ENCODE measurements at regions not wholly inside any gene's neighbourhood (a gene's known extent, or its start where the extent isn't known, plus 50 kb on each side); places are given as distances from the start of the nearest gene placed in this dataset.

GRCh38 chr15:62715946-62716345 lies 326.6 kb upstream of the TPM1 start:
- TF ChIP-seq CTCF (conservative IDR thresholded peaks at IDR 0.05) (no peak), ZFX (IDR thresholded peaks at IDR 0.05) (no peak)
